GM18907 (cell line): ENCODE measurements at regions not wholly inside any gene's neighbourhood (a gene's known extent, or its start where the extent isn't known, plus 50 kb on each side); places are given as distances from the start of the nearest gene placed in this dataset.

Experiments used
- ATAC-seq: cut with Tn5 transposase; IDR thresholded peaks from one replicate; pipeline ENCODE4 v1.9.1; 2021; ENCODE audit warnings: mild to moderate bottlenecking, moderate library complexity; ENCODE audit not compliant: unreplicated experiment

GRCh38 chr2:236673126-236673822 lies 103.6 kb downstream of the ACKR3 start:
- no peak for ATAC-seq

- ATAC-seq, result no peak
These were observed 104.2 kb downstream of the ACKR3 start for GRCh38 chr2:236673823-236674185.

- ATAC-seq, result no peak
These were observed 104.6 kb downstream of the ACKR3 start for GRCh38 chr2:236674238-236674637.

GRCh38 chr2:236674646-236675045 lies 105.0 kb downstream of the ACKR3 start:
- ATAC-seq, result no peak

- ATAC-seq, result no peak
These were observed 105.4 kb downstream of the ACKR3 start for GRCh38 chr2:236675051-236675450.

GRCh38 chr2:236675526-236675925 lies 105.9 kb downstream of the ACKR3 start:
- no peak for ATAC-seq

- no peak for ATAC-seq
These were observed 106.7 kb downstream of the ACKR3 start for GRCh38 chr2:236676136-236676873.

- ATAC-seq, result no peak
These were observed 107.7 kb downstream of the ACKR3 start for GRCh38 chr2:236677368-236677767.

GRCh38 chr2:236678307-236678975 lies 108.8 kb downstream of the ACKR3 start:
- no peak for ATAC-seq

- no peak for ATAC-seq
These were observed 110.5 kb downstream of the ACKR3 start for GRCh38 chr2:236679884-236680860.

- no peak for ATAC-seq
These were observed 113.2 kb downstream of the ACKR3 start for GRCh38 chr2:236682651-236683422.

GRCh38 chr2:236684504-236685256 lies 115.1 kb downstream of the ACKR3 start:
- no peak for ATAC-seq

- no peak for ATAC-seq
These were observed 115.7 kb downstream of the ACKR3 start for GRCh38 chr2:236685361-236685760.

- no peak for ATAC-seq
These were observed 116.4 kb downstream of the ACKR3 start for GRCh38 chr2:236685979-236686520.

GRCh38 chr2:236686561-236686960 lies 116.9 kb downstream of the ACKR3 start:
- ATAC-seq, result no peak

- ATAC-seq, result no peak
These were observed 117.8 kb downstream of the ACKR3 start for GRCh38 chr2:236687296-236687965.

- ATAC-seq, result no peak
These were observed 118.5 kb downstream of the ACKR3 start for GRCh38 chr2:236688157-236688556.

- ATAC-seq, result no peak
These were observed 119.2 kb downstream of the ACKR3 start for GRCh38 chr2:236688563-236689392.
